ENCODE measurements at regions not wholly inside any gene's neighbourhood (a gene's known extent, or its start where the extent isn't known, plus 50 kb on each side); places are given as distances from the start of the nearest gene placed in this dataset.

DNA sequence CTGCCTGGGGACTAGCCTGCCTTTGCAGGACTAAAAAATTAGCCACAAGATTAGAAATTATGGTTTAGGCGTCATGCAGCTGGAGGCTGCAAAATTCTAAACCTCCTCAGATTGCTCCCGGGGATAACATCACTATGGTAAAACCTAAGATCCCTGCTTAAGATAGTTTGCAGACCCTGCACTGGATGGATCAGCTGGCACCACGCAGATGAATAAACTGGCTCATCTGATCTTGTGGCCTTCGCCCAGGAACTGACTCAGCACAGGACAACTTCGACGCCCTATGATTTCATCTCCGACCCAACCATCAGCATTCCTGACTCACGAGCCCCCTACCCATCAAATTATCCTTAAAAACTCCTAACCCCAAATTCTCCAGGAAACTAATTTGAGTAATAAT is 482.4 kb downstream of the SPRY1 start:
- DNase-seq (ENCODE audit: low spot score): no peak

- no peak for DNase-seq (ENCODE audit: low spot score)
Observed at GRCh38 chr4:123880631-123881030, 484.0 kb downstream of the SPRY1 start.

DNA sequence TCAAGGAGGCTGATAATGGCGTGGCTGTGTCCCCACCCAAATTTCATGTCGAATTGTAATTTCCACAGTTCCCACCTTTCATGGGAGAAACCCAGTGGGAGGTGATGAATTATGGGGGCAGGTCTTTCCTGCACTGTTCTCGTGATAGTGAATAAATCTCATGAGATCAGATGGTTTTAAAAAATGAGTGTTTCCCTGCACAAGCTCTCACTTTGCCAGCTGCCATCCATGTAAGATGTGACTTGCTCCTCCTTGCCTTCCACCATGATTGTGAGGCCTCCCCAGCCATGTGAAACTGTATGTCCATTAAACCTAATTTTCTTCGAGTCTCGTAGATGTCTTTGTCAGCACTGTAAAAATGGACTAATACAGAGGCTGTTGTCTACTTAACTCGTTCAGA is 488.3 kb downstream of the SPRY1 start:
- no peak for DNase-seq (ENCODE audit: low spot score)

GRCh38 chr4:123889507-123889906 is 492.9 kb downstream of the SPRY1 start:
- peak; percentile 17 for DNase-seq (ENCODE audit: low spot score)

DNA sequence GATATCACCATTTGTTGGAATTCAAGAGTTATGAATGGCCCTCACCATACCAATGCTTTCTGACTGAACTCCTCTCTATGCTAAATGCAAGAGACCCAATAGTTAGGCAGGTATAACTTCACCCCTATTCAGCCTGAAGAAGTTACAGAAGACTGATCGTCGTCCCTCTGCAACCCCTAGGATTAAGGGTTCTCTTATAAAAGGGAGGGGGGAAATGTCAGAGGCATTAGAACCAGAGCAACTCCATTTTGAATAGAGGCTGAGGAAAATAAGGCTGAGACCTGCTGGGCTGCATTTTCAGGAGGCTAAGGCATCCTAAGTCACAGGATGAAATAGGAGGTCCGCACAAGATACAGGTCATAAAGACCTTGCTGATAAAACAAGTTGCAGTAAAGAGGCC is 494.3 kb downstream of the SPRY1 start:
- no peak for DNase-seq (ENCODE audit: low spot score)

GRCh38 chr4:123891881-123892280 is 495.3 kb downstream of the SPRY1 start:
- no peak for DNase-seq (ENCODE audit: low spot score)

DNA sequence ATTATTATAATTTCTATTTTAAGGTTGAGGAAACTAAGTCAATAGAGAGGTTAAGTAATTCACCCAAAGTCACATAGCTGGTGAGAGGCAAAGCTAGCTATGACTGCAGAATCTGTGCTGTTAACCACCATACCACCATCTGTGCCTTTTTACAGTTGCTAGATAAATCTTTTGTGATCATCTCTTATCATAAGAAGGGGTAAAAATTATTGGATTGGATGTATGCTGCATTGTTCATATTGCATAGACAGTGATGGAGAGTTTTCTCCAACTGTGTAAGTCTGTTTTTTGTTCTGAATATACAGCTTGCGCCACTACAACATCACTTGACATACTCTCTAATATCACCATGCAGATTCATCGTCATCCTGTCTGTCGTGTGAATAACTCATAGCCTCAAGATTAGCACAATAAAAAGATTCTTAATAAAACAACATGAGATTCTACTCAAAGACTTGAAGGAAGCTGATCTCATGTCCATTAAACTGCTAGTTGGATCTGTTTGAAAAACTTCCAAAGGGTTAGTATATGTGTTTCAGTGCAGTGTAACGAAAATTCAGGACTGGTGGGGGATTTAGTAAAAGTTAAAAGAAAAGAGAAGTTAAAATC is 495.9 kb downstream of the SPRY1 start:
- DNase-seq (ENCODE audit: low spot score): no peak

- DNase-seq (ENCODE audit: low spot score): peak; percentile 46
Observed at GRCh38 chr4:123893011-123893981, 496.7 kb downstream of the SPRY1 start.

GRCh38 chr4:123896446-123897071 is 500.0 kb downstream of the SPRY1 start:
- peak; percentile 19 for DNase-seq (ENCODE audit: low spot score)

- no peak for DNase-seq (ENCODE audit: low spot score)
Observed at GRCh38 chr4:123898946-123899666, 502.5 kb downstream of the SPRY1 start.

GRCh38 chr4:123904882-123905281 is 508.3 kb downstream of the SPRY1 start:
- no peak for DNase-seq (ENCODE audit: low spot score)

GRCh38 chr4:123913598-123913997 is 517.0 kb downstream of the SPRY1 start:
- DNase-seq (ENCODE audit: low spot score): no peak

DNA sequence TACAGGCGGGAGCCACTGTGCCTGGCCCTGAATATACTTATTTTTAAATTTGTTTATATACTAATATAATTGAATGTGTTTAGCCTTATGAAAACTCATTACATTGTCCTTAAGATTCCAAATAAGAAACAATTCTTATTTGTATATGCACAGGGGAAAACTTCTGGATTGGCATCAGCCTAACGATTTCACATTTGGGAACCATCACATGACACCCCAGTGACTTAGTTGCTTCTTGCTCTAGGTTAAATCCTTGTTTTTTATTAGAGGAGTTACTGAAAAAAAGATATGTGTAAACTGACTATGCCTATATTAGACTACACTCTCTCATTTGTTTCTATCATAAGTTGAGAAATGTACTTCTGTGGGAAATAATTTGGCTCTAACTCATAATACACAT is 520.2 kb downstream of the SPRY1 start:
- DNase-seq (ENCODE audit: low spot score): no peak

GRCh38 chr4:123919576-123920098 is 523.0 kb downstream of the SPRY1 start:
- DNase-seq (ENCODE audit: low spot score): no peak

- DNase-seq (ENCODE audit: low spot score): no peak
Observed at GRCh38 chr4:123921339-123921738, 524.7 kb downstream of the SPRY1 start.

- DNase-seq (ENCODE audit: low spot score): no peak
Observed at GRCh38 chr4:123922847-123923246, 526.3 kb downstream of the SPRY1 start.

DNA sequence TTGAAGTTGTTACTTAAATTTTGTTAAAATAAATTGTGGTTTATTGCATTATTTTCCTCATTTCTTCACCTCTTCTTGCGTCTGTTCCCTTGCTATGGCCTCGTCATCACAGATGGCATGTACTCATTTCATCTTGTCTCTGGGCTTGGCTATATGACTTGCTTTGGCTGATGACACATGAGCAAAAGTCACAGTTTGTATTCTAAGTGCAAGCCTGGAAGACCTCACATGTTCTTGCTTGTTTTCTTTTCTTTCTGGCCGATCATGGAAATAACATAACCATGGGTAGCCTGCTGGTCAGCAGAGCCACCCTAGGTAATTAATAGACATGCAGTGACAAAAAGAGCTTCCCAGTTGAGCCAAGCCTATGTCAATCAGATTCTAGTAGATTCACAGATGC is 527.9 kb downstream of the SPRY1 start:
- DNase-seq (ENCODE audit: low spot score): no peak

GRCh38 chr4:123929565-123929964 is 533.0 kb downstream of the SPRY1 start:
- DNase-seq (ENCODE audit: low spot score): no peak

- DNase-seq (ENCODE audit: low spot score): no peak
Observed at GRCh38 chr4:123930996-123931395, 534.4 kb downstream of the SPRY1 start.

DNA sequence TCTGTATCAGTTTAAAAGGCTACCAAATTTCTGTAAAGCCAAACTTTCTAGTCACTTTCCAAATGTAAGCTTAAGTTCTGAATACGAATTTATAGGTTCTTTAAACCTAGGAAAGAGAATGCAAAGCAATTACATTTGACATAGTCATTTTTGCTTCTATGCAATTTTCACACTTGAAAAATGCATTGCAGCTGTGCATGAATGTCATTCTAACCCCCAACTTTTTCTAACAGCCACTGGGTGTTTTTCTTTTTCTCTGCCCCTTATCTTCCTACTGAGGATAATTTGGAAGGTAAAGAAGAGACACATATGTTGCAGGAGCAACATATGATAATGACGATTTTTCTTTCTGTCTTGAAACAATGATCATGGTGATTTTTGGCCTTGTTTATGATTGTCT is 537.5 kb downstream of the SPRY1 start:
- DNase-seq (ENCODE audit: low spot score): no peak

DNA sequence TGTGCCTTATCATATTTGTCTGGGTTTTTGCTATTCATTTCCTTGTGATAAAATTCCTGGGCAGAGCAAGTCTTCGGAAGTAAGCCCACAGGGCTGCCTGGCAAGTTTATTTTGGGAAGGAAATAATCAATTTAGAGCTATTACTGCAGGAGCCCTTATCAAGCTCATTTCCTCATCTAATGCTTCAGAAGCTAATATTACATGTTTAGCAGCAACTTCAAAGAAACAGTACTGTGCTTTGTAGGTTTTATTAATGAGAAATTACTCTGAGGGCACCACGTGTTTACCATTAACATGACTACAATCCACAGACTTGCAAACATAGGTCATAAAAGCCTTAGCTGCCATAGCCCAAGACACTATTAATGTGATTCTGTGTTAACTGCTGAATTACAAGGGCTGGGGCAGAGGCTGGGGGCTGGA is 540.0 kb downstream of the SPRY1 start:
- DNase-seq (ENCODE audit: low spot score): no peak

DNA sequence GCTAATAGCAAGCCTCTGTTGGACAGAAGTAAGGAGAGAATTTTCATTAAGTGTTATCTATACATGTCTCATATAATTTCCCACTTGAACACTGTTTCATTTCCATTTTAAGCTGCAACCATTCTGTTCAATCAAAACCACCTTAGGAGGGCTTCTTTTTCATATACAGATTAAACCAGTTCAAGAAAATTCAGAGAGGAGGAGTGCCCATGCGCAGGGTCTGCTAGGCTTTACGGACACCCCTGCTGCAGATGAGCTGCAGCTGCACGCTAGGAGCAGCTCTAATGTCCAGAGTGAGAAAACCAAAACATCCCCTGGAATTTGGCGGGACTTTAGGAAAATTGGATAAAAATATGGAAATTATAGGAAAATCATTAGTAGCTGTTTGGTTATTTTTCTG is 541.0 kb downstream of the SPRY1 start:
- no peak for DNase-seq (ENCODE audit: low spot score)
